RCC 7860 (cell line): ENCODE measurements at regions not wholly inside any gene's neighbourhood (a gene's known extent, or its start where the extent isn't known, plus 50 kb on each side); places are given as distances from the start of the nearest gene placed in this dataset.

ENCODE experiments used
- DNase-seq: peaks from one replicate; pipeline ENCODE4 v3.0.0-alpha.2; 2015; ENCODE audit warnings: low spot score
- FAIRE-seq: peaks from 2 replicates; lab custom pipeline; 2012; peaks lifted over from hg19 to GRCh38; lab: Jason Lieb, UNC

GRCh38 chr14:22699801-22700564 lies 55.8 kb upstream of the OR6J1 start:
- FAIRE-seq (no peak), DNase-seq (no peak)

GRCh38 chr14:22713631-22713950 lies 52.9 kb upstream of the OXA1L start:
- no peak for FAIRE-seq
- no peak for DNase-seq

- FAIRE-seq (no peak), DNase-seq (no peak)
These were observed 51.2 kb upstream of the OXA1L start for GRCh38 chr14:22715186-22715812.

GRCh38 chr14:22715890-22716289 lies 50.6 kb upstream of the OXA1L start:
- peak; percentile 42 for FAIRE-seq
- DNase-seq: no peak
